Activated CD8-positive, alpha-beta memory T cell treated with anti-CD3 and anti-CD28 coated beads, Interleukin-2, amount 50 U/mL, for 1 hour (primary cell): ENCODE measurements at regions not wholly inside any gene's neighbourhood (a gene's known extent, or its start where the extent isn't known, plus 50 kb on each side); places are given as distances from the start of the nearest gene placed in this dataset.
"Not testable (repeated sequence)": the region's sequence is repeated elsewhere in the genome, so short reads cannot be mapped to it uniquely, and the experiment has no call there.

Source experiments
- DNase-seq: peaks from one replicate; pipeline ENCODE4 v3.0.0-alpha.2; 2020; ENCODE audit errors: extremely low read depth

- no peak for DNase-seq
Observed at GRCh38 chr2:160794926-160795325, 301.3 kb upstream of the RBMS1 start.

- DNase-seq = no peak
Observed at GRCh38 chr2:160803881-160804280, 310.3 kb upstream of the RBMS1 start.

- no peak for DNase-seq
Observed at GRCh38 chr2:160810406-160810805, 316.8 kb upstream of the RBMS1 start.

DNA sequence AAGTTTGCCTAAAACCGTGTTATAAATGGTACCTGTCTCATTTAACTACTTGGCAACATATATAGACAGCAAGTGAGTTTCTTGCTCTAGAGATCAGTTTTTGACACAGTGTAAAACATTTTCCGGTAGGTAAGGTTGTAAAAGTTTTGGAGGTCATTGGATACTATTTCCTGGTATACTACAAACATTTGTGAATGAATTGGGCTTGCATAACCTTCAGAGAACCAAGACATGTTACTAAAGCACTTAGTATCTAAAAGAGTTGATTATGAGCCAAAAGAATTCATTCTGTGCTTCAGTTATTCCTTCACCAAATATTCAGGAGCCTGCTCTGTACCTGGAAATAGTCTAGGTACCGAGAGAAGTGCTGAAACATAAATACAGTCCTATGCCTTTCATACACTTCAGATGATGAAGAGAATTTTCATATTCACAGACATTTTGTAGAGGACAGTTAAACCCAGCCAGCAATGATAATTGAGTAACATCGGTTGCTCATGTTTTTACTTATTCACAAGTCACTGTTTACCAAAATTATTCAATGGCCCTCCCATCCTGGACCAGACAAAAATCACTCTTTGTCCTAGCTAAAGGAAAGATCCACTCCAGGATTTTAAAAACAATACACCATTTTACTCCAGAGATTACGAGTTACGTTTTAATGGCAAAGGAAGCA is 319.4 kb upstream of the RBMS1 start:
- DNase-seq = no peak

DNA sequence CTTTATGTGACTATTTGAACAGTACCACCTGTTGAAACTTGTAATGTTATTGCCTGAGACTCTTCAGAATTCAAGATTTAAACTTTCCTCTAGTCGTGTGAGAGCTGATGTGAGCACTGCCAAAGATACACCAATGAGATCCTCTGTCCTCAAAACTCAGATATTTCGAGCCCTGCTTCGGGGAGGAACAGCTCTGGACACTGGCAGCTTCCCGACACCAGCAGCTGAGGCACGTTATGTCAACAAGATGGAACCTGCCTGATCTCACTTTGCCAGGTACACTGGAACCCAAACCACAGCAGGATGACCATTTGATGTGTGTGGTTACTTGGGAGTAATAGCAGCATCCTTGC is 319.9 kb upstream of the RBMS1 start:
- no peak for DNase-seq

DNA sequence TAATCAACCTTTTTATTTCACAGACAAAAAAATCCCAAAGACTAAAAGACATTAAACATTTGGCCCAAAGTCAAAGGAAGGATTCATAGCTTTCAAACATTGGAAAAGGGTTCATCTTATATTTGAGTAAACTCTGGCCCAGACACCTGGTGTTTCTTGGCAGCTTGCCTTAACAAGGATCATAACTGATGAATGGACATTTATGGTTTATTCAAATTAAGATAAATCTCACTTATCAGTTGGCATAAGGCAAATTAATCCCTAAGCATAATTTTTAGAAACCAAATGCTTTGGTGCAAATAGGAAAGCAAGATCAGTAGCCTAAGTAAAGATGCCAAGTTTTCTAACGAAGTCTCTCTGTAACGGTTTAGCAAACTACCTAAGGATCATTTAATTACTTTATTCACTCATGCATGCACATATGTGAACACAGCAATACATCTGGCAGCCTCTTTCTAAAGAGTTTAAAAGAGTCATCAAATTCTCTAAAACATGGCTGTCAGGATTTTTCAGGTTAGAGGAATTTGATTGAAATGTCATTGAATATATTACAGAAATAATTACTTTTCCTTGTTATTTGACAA is 323.4 kb upstream of the RBMS1 start:
- no peak for DNase-seq

DNA sequence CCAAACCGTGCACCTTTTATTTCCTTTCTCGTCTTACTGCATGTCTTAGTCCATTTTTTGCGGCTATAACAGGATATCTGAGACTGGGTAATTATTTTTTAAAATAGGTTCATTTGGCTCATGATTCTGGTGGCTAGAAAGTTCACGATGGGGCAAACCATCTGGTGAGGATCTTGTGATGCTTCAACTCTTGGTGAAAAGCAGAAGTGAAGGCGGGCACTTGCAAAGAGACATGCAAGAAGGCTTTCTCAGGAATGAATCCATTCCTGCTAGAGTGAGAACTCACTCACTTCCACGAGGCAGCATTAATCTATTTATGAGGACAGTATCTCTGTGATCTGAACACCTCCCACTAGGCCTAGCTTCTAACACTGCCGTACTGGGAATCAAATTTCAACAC is 327.1 kb upstream of the RBMS1 start:
- DNase-seq = no peak

DNA sequence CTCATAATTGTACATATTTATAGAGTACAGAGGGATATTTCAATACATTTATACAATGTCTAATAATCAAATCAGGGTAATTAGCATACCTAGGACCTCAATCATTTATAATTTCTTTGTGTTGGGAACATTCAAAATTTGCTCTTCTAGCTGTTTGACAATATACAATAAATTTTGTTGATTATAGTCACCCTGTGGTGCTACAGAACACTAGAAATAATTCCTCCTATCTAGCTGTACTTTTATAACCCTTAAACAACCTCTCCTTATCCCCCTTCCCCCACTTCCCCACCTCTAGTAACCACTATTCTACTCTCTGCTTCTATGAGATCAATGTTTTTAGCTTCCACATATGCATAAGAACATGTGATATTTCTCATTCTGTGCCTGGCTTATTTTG is 328.4 kb upstream of the RBMS1 start:
- DNase-seq = no peak

- DNase-seq = no peak
Observed at GRCh38 chr2:160825433-160825832, 331.8 kb upstream of the RBMS1 start.

- no peak for DNase-seq
Observed at GRCh38 chr2:160826496-160826895, 332.9 kb upstream of the RBMS1 start.

DNA sequence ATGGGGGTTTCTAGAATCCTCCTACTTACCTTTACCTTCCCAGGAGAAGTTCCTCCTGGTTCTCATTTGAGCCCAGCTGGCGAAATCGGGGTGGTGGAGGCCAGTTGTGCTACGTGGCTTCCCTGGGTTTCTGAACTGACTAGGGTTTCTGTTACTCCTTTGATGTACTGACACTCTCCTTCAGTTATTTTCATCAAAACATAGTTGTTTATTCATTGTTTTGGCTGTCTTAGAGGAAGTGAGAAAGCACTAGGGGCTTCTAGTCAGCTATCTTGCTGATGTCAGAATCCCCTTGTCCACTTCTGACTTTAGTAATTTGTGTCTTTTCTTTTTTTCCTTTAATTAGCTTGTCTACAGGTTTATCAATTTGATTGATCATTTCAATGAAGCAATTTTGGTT is 332.2 kb upstream of the TANK start:
- no peak for DNase-seq

DNA sequence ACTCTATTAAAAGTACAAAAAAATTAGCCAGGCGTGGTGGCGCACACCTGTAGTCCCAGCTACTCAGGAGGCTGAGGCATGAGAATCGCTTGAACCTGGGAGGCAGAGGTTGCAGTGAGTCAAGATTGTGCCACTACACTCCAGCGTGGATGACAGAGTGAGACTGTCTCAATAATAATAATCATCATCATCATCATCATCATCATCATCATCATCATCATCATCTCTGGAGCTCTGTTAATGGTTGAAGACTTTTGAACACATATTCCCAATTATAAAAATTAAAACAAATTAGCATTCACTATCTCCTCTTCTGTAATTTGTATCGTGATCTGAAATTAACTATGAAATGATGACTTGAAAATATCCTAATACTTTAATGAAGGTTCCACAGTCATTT is 327.8 kb upstream of the TANK start:
- DNase-seq = not testable (repeated sequence)

DNA sequence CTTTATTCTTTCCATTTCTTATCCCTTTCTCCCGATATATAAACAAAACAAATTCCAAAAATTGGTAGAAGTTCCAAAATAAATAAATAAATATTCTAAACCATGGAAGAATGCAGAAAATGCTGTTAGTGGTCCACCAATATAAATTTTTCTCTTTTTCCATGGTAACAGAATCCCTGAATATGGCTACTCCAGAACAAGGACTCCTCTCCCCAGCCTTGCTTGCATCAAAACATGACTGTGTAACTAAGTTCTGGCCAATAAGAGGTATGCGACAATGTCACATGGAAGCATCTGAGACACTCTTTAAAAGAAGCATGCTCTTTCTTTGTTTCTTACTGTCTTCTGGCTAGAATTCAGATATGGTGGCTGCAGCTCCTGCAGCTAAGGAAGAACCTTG is 325.1 kb upstream of the TANK start:
- no peak for DNase-seq

DNA sequence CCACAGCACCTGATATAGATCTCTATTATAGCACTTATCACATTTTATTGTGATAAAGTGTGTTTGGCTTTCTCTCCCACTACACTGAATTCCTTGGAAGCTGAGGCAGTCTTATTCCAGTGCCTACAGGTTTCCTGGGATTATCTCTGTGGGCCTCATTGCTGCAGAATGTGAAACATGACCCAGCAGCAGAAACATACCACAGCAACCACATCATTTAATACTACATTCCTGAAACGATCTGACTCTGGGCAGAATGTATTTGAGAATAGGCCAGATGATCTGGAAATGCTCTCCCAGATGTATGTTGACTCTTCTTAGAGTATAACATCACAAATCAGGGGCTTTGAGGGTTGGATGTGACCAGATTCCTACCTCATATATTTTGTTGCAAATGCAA is 323.5 kb upstream of the TANK start:
- no peak for DNase-seq

DNA sequence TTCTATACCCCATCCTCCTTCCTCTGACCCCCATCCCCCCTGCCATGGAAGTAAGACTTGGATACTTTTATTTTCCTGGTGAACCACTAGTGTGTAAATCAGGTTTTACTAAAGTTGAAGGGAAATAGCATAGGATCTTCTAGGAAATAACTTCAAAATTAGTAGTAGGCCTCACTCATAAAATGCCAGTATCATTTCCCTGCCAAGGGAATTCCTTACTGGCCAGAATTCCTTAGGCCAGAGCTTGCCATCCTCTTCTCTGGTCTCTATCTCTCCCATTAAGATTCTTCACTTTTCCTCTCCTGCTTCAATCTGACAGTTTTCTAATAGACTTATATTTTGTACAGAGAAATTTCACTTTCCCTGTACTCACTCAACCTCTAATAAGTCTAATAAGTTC is 322.8 kb upstream of the TANK start:
- DNase-seq = no peak

GRCh38 chr2:160838147-160838546 is 322.1 kb upstream of the TANK start:
- no peak for DNase-seq

GRCh38 chr2:160838691-160839090 is 321.5 kb upstream of the TANK start:
- DNase-seq = no peak

GRCh38 chr2:160842286-160842685 is 317.9 kb upstream of the TANK start:
- no peak for DNase-seq

DNA sequence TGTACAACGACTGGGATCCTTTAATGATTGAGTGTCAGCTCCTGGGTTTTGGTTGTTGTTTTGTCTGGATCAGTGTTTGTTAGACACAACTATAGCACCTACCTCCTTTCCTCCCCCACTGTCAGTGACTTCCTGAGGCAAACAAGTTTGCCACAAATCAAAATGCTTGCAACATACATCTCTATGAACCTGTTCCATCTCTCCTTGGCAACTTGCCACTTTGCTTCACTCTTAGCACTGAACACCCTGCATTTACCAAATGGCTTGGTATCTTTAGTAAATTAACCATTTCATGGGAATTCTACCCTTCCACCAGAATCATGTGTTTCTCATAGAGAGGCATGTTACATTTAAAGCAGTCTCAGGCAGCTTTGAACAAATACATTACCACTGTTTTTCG is 301.1 kb upstream of the TANK start:
- no peak for DNase-seq

DNA sequence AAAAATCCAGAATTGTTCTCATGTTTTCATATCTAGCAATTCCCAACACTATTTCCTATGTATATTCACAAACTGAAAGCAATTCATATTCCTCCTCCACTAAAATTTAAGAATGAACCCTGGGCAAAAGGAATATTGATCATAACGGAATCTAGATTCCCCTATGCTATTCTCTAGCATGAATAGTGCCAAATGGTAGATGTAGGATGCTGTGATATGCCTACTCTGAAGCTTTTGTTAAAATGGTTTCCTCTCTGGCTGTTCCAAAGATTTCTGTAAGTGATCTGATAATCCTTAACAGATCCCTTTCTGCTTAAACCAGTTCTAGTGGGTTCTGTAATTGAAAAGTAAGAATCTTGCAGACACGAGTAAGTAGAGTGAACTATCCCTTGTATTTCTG is 298.0 kb upstream of the TANK start:
- no peak for DNase-seq

GRCh38 chr2:160868891-160869290 is 291.3 kb upstream of the TANK start:
- DNase-seq = no peak

GRCh38 chr2:160869411-160869810 is 290.8 kb upstream of the TANK start:
- no peak for DNase-seq

DNA sequence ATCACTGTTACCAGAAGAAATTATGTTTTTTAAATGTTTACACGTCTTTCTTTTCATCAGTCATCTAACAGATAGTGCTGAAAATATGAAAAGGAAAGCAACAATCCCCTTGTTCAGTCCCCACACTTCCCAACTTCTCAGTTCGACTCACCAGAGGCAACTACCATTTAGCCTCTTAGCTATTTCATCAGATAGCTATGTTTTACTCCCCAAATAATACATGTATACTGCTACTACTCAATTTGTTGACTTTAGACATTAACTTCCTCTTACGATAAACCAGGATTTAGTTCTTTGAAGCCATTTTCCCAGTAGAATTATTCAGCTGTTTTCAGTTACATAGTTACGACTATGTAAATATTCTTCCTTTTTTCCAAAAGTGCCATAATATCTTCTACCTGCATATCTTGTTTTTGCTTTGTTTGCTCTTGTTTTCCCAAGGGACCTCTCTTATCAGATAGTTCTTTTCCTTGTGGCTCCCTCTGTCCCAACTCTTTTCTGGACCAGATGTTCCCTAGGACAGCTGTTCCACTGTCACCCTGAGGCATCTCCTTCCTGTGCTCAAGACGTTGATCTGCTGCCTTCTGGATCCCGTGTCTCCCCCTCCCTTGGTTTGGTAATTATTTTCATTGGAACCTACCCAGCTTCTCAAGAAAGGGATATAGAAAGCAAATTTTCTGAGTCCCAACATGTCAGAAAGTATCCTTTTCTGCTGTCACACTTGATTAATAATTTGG is 289.3 kb upstream of the TANK start:
- DNase-seq = no peak
